Keratinocyte (primary cell): ENCODE measurements at regions not wholly inside any gene's neighbourhood (a gene's known extent, or its start where the extent isn't known, plus 50 kb on each side); places are given as distances from the start of the nearest gene placed in this dataset.

Source experiments
- EZH2 ChIP-seq: IDR thresholded peaks from one replicate; pipeline ENCODE4 v1.6.1; 2012; ENCODE audit warnings: inconsistent platforms, mild to moderate bottlenecking, low read length, moderate library complexity
- TF ChIP-seq, protein P1 (sequence below), 3 experiments: IDR thresholded peaks in 1 of 3; conservative IDR thresholded peaks in 1 of 3; optimal IDR thresholded peaks in 1 of 3; 2 replicates in 2 of 3; 3 replicates in 1 of 3; pipeline versions ENCODE3 to v1.5.1; 2011; ENCODE audit warnings: low read length in 3 of 3, mild to moderate bottlenecking in 3 of 3, moderate library complexity in 2 of 3, control low read depth in 1 of 3, inconsistent platforms in 1 of 3; ENCODE audit not compliant: insufficient read depth in 2 of 3; ENCODE audit errors: extremely low read depth in 1 of 3

DNA sequence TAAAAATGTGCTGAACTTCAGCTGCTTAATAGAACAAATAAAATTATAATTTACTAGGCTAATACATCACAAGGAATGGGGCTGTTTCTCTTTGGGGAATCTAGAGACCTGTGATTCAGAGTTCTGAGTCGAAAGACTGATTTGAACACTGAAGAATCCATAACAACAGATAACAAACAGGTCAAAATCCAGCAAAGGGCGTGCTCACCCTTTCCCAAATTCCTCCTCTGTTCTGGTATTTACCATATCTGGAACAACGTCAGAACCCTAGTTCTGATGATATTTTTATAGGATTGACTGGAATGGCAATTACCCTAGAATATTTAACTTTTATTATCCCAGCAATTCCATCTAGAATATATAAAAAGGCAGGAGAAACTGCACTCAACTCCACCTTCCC is 66.0 kb upstream of the ITGA6 start:
- TF ChIP-seq, protein P1, sequence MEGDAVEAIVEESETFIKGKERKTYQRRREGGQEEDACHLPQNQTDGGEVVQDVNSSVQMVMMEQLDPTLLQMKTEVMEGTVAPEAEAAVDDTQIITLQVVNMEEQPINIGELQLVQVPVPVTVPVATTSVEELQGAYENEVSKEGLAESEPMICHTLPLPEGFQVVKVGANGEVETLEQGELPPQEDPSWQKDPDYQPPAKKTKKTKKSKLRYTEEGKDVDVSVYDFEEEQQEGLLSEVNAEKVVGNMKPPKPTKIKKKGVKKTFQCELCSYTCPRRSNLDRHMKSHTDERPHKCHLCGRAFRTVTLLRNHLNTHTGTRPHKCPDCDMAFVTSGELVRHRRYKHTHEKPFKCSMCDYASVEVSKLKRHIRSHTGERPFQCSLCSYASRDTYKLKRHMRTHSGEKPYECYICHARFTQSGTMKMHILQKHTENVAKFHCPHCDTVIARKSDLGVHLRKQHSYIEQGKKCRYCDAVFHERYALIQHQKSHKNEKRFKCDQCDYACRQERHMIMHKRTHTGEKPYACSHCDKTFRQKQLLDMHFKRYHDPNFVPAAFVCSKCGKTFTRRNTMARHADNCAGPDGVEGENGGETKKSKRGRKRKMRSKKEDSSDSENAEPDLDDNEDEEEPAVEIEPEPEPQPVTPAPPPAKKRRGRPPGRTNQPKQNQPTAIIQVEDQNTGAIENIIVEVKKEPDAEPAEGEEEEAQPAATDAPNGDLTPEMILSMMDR (optimal IDR thresholded peaks at IDR 0.05 in 1 of 3, IDR thresholded peaks at IDR 0.05 in 1 of 3, conservative IDR thresholded peaks at IDR 0.05 in 1 of 3; ENCODE audit: extremely low read depth in 1 of 3, insufficient read depth in 2 of 3, low read length in 3 of 3): no peak
- TF ChIP-seq EZH2: no peak
